AG20443 (cell line): ENCODE measurements at regions not wholly inside any gene's neighbourhood (a gene's known extent, or its start where the extent isn't known, plus 50 kb on each side); places are given as distances from the start of the nearest gene placed in this dataset.
"Not testable (repeated sequence)": the region's sequence is repeated elsewhere in the genome, so short reads cannot be mapped to it uniquely, and the experiment has no call there.

ENCODE experiments used
- DNase-seq: peaks from one replicate; pipeline ENCODE4 v3.0.0; 2012; ENCODE audit warnings: low spot score, mixed read lengths

DNA sequence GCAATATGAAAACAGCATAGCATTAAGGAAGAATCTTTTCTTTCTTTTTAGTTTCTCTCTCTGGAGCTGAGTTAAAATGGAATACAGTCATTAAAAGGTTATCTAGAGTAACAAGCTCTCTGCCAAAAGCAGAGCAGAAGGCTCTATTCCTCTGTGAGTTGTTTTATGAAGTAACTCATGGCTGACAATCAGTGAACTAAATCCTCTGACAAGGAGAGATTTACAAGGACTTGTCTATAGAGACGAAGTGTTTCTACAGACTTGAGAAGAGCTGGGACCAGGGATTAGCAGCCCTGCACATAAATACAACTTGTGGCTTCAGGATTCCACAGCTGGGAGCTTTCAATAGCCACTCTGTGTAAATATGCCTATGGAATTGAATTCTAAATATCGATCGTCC lies 192.5 kb upstream of the RAG2 start:
- DNase-seq: no peak

- no peak for DNase-seq
Measured at GRCh38 chr11:36783808-36784207, 185.8 kb upstream of the RAG2 start.

DNA sequence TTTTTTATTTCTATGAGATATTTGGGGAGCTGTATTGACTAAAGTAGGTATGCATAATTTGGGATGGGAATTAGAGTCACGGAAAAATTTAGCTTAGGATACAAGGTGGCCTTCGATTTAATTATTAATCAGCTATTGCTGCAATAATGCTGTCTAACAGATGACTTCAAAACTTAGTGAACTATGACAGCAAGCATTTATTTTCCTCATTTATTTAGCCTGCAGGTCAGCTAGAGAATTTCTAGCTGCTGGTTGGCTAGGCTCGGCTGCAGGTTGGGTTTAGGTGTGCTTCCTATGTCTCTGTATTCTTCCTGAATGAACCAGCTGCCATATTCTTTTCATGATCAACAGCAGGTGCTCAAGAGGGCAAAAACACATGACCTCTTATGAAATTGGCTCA lies 181.8 kb upstream of the RAG2 start:
- DNase-seq: no peak

GRCh38 chr11:36777311-36777710 lies 179.3 kb upstream of the RAG2 start:
- DNase-seq: peak; percentile 11

DNA sequence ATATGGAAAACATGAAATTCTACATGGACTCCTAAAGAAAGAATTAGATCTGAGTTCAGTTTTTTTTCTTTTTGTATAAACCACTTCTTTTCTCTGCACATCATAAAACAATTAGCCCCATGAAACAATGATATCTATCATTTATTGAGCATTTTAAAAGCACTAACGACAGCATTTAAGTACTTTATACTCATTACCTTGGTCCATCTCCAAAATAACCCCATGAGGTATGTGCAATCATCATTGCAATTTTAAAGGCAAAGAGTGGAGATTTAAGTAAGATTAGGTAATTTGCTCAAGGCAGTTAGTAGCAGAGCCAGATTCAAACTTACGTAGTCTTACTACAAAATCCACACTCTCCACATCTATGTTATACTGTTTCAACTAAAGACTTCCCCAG lies 177.7 kb upstream of the RAG2 start:
- no peak for DNase-seq

DNA sequence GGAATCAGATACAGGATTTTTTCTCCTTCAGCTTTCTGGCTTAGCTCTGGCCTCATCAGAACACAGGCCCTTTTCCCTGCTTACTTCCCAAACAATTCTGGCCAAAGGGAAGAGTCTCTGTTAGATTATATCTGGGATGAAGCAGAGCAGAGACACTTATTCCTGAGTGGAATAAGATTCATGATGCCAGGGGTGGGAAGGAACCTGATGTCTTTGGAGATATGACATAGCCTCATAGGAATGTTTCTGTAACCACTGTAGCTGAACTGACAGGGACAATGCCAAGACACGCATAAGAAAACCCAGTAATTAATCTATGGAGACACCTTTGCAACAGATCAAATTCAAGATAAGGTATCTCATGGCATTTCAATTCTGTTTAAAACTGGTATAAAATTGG lies 177.1 kb upstream of the RAG2 start:
- peak; percentile 22 for DNase-seq

- peak; percentile 79 for DNase-seq
Measured at GRCh38 chr11:36774603-36775002, 176.6 kb upstream of the RAG2 start.

GRCh38 chr11:36763187-36763586 lies 165.2 kb upstream of the RAG2 start:
- no peak for DNase-seq

GRCh38 chr11:36757075-36757474 lies 159.0 kb upstream of the RAG2 start:
- DNase-seq: no peak

- DNase-seq: no peak
Measured at GRCh38 chr11:36753960-36754359, 155.9 kb upstream of the RAG2 start.

DNA sequence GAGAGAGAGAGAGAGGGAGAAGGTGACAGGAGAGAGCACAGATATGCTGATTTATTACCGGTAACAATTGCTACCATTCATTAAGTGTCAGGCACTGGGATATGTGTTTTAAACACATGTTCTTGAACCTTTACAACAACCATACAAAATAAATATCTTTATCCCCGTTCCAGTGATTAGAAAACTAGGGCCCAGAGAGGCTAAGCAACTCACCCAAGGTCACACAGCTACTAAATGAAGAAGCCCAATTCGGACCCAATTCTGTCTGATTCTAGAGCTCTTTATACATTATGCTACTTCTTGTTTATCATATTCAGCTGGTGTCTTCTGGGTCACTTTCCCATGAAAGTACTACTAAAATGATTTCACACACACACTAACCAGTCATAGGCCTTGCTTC lies 154.0 kb upstream of the RAG2 start:
- DNase-seq: no peak

GRCh38 chr11:36751335-36751781 lies 153.3 kb upstream of the RAG2 start:
- DNase-seq: no peak

DNA sequence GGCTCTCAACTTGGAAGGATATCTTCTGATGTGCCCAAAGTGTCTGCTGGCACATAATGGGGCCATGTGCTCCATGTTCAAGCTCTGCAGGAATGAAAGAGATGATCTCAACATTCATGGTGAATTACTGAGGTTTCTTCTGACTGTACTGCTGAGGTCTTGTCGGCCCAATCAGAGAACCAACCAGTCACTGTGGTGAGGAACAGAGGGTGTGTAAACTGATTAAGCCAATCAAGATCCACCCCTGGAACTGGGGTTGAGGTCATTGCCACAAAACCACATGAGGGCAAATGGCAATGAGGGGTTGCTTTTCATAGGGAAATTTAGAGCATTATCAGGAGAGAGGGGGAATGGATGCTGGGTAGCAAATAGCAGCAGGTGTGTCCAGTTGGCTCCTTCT lies 152.3 kb upstream of the RAG2 start:
- DNase-seq: no peak

- no peak for DNase-seq
Measured at GRCh38 chr11:36748836-36749235, 150.8 kb upstream of the RAG2 start.

- DNase-seq: peak; percentile 87
Measured at GRCh38 chr11:36746886-36747710, 149.1 kb upstream of the RAG2 start.

DNA sequence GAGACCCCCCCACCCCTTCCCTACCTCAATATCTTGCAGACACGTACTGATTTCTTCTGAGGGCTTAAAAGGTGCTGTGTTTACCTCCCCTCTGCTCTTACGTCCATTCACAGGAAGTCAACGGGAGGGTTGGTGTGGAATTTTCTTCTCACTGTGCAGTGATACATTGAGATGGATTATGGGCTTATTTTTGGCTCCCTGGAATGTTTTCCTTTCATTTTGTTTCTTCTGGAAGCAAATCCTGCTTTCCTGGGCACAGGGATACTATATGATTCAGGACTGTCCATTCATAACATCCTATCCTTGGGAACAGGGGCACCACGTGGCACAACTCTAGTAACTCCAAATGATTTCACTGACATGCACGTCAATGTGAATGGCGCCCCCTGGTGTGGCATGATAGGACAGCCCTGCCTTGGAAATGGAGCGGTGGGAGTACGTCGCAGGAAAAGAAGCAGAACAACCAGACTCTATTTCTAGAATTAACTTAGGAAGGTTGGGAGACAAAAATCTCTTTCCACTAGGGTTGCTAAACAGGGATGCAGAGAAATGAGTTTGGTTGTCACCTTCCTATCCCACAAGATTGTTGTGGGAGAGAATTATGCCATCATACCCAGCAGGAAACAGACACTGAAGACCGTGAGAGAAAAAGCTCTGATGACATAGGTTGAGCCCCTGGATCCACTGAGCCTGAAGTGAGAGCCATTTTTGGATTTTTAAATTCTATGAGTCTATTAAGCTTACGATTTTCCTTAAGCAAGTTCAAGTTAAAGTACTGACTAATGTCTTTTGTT lies 146.5 kb upstream of the RAG2 start:
- DNase-seq: peak; percentile 64

- DNase-seq: no peak
Measured at GRCh38 chr11:36743039-36743438, 145.0 kb upstream of the RAG2 start.

GRCh38 chr11:36741515-36741914 lies 143.5 kb upstream of the RAG2 start:
- DNase-seq: no peak

DNA sequence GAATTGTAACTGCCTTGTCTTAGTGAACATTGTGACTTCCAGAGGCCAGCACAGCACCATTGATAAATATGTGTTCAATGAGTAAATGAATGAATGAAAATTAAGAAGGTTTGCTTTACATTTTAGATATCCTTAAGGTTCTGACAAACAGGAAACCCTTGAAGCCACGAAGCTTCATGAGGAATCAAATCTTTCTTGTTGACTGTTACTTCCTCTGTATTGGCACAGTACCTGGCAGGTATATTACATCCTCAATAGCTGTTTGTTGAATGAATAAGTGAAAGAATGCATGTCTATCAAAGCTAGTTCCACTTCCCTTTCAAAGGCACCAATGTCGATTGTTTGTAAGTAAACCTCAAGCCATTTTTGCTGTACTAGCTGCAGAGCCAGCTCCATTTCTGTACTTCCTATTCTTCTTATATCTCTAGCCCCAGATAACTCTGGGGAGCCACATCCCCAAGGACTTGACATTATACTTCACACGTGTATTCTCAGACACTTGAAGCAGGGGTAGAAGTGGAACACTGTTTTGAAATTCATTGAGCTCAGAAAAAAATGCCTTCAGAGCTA lies 140.3 kb upstream of the RAG2 start:
- DNase-seq: no peak

DNA sequence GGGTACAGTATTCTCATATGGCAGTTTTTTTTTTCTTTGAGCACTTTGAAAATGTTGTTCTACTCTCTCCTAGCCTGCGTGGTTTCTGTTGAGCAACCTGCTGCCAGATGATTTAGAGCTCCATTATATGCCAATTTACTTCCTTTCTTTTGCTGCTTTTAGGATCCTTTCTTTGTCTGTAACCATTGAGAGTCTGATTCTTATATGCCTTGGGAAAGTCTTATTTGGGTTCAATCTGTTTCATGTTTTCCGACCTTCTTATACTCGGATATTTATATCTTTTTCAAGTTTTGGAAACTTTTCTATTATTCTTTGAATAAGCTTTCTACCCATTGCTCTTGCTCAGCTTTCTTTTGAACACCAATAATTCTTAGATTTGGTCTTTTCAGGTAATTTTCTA lies 138.1 kb upstream of the RAG2 start:
- DNase-seq: no peak

DNA sequence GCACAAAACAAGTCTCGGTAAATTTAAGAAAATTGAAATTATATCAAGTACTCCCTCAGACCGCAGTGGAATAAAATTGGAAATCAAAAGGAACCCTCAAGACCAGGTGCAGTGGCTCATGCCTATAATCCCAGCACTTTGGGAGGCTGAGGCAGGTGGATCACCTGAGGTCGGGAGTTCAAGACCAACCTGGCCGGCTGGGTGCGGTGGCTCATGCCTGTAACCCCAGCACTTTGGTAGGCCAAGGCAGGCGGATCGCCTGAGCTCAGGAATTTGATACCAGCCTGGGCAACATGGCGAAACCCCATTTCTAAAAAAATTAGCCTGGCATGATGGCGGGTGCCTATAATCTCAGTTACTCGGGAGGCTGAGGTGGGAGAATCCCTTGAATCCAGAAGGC lies 135.7 kb upstream of the RAG2 start:
- DNase-seq: not testable (repeated sequence)

DNA sequence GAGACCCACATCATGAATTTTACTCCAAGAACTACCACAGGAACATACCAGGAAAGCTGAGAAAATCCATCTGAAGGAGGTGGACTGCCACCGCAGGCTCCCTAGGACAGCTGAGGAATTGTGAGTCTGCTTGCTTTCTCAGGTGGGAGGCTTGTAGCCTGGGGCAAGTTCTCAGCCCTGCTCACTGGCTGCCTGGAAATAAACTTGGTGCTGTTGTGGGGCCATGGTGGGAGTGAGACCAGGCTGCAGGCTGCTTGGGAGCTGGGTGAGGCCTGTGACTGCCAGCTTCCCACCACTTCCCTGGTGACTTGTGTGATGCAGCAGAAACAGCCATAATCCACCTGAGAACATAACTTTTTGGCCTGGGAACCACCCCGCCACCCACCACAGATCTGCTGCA lies 132.7 kb upstream of the RAG2 start:
- DNase-seq: no peak

DNA sequence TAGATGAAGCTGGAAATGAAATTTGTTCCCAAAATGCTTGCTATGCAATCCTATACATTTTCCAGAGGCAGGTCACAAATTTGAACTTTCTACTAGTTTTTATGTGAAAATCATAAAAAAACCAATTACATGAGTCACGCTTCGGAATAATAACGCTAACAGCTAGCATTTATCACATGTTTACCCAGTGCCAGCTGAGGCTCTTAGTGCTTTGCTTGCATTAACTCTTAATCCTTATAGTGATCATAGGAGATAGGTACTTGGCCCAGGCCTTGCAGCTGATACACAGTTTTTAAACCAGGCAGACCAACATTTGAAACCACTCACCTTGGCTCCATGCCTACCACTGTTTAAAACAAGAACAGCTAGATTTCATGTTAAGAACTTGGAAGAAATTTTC lies 131.8 kb upstream of the RAG2 start:
- DNase-seq: no peak
